Right lobe of liver (tissue), 6 donors: ENCODE measurements at regions not wholly inside any gene's neighbourhood (a gene's known extent, or its start where the extent isn't known, plus 50 kb on each side); places are given as distances from the start of the nearest gene placed in this dataset.

Experiments
- ATAC-seq, 4 donors: fragments of 200-7000 bp; cut with Tn5 transposase; one replicate each; pipeline ENCODE4 v1.9.1; 2020; ENCODE audit warnings: mild to moderate bottlenecking in 4 of 4, moderate library complexity in 4 of 4
- DNase-seq, 3 donors: peaks; one replicate each; pipeline ENCODE4 v3.0.0-alpha.2; 2020
- H3K27ac ChIP-seq, 3 donors: fragments of 200-600 bp; one replicate each; pipeline ENCODE4 v1.8.0; 2022
- H3K27me3 ChIP-seq, 2 donors: fragments of 200-600 bp; one replicate each; pipeline ENCODE4 v1.8.0; 2022
- H3K36me3 ChIP-seq, 4 donors: fragments of 200-600 bp; sonication (generic) in 1 of 4; one replicate each; pipeline versions ENCODE4 v1.5.1 to v1.8.0; 2017 to 2022; ENCODE audit warnings: control low read depth in 1 of 4
- H3K4me1 ChIP-seq, 4 donors: fragments of 200-600 bp; sonication (generic) in 1 of 4; one replicate each; pipeline versions ENCODE4 v1.5.1 to v1.8.0; 2017 to 2022; ENCODE audit warnings: control low read depth in 1 of 4
- H3K4me3 ChIP-seq, 3 donors: fragments of 200-600 bp; one replicate each; pipeline ENCODE4 v1.8.0; 2022
- H3K9me3 ChIP-seq, 4 donors: fragments of 200-600 bp; sonication (generic) in 1 of 4; one replicate each; pipeline versions ENCODE4 v1.5.1 to v1.8.0; 2017 to 2022; ENCODE audit warnings: control low read depth in 1 of 4
- POLR2A ChIP-seq: fragments of 450-650 bp; IDR thresholded peaks from one replicate; pipeline ENCODE4 v1.6.1; 2017; ENCODE audit warnings: antibody characterized with exemption, mild to moderate bottlenecking
- WGBS: methylation state at CpG from one replicate; pipeline ENCODE4 v1.1.6; 2018; ENCODE audit warnings: low coverage, low lambda C conversion rate; ENCODE audit not compliant: insufficient coverage; ENCODE audit errors: missing lambda C conversion rate; 5-methylcytosine and 5-hydroxymethylcytosine counted together
- intact Hi-C, 2 donors: fragments of 100-400 bp; cut with DNase I; formaldehyde crosslinking; loops; one replicate each; pipeline versions ENCODE4 v1.11.2 to v1.14.1; 2022
- TF ChIP-seq, protein P1 (sequence below), 4 donors: fragments of 200-600 bp in 3 of 4; fragments of 450-650 bp in 1 of 4; IDR thresholded peaks; one replicate each; pipeline versions ENCODE4 v1.5.1 to v1.8.0; 2016 to 2022; ENCODE audit warnings: antibody characterized with exemption in 4 of 4, mild to moderate bottlenecking in 2 of 4
- donor health status: DM: no; HTN: yes; CAD: no.
- donor health status: DM: no; HTN: no; CAD: no.
- donor health status: DM: no; HTN: no; CAD: no.
- donor health status: DM: no; HTN: yes; CAD: no.
- donor health status: DM: no; HTN: yes; CAD: no.

DNA sequence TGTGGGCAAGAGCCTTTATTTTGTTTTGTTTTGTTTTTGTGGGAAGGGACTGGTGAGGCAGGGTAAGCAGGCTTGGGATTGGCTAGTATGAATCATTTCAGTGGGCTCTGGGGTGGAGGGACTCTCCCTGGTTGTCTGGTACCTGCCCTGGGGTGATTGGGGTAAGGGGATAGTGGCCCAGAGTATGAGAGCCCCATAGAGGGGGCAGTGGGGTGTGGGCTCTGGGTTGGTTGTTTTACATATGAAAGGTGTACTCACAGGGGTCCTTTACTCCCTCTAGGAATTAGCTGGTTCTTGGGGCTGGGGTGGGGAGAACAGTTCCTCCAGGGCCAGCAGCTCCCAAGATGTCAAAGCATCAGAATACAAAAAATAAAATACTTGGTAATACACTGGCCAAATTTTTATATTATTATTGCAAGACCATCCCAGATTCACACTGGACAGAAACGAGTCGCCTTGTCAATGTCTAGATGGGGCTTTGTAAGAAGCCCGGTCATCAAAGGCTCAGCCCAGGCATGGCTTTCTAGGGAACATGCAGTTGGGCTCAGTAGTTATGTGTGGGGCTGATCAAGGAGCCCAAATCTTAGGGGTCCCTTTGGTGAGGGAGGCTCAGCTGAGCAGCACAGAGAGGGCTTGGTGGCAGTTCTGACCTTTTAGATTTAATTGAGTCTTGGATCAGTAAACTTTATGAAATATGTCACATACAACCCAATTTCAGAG lies 190.5 kb downstream of the NXNL2 start:
- TF ChIP-seq, protein P1, sequence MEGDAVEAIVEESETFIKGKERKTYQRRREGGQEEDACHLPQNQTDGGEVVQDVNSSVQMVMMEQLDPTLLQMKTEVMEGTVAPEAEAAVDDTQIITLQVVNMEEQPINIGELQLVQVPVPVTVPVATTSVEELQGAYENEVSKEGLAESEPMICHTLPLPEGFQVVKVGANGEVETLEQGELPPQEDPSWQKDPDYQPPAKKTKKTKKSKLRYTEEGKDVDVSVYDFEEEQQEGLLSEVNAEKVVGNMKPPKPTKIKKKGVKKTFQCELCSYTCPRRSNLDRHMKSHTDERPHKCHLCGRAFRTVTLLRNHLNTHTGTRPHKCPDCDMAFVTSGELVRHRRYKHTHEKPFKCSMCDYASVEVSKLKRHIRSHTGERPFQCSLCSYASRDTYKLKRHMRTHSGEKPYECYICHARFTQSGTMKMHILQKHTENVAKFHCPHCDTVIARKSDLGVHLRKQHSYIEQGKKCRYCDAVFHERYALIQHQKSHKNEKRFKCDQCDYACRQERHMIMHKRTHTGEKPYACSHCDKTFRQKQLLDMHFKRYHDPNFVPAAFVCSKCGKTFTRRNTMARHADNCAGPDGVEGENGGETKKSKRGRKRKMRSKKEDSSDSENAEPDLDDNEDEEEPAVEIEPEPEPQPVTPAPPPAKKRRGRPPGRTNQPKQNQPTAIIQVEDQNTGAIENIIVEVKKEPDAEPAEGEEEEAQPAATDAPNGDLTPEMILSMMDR (IDR thresholded peaks at IDR 0.05) = no peak
- TF ChIP-seq POLR2A = no peak
- no peak for ATAC-seq
- 75% methylated on average over 3 of the region's 3 CpGs for WGBS

DNA sequence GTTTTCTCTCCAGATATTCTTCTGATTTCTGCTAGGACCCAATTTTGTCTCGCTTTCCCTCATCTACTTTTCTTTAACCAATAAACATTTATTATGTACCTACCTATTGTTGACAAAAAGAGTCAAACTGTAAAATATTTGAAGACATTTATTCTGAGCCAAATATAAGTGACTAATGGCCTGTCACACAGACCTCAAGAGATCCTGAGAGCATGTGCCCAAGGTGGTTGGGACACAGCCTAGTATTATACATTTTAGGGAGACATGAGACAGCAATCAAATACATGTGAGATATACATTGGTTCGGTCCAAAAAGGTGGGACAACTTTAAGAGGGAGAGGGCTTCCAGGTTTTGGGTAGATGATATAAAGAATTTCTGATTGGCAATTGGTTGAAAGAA lies 191.8 kb downstream of the NXNL2 start:
- Histone ChIP-seq H3K9me3 (no peaks in the 10 kb centered on the region), H3K4me3 (no peak overlapping the region), H3K27ac (no peak overlapping the region), H3K4me1 (no peaks in the 10 kb centered on the region), H3K27me3 (no peaks in the 10 kb centered on the region), H3K36me3 (no peaks in the 10 kb centered on the region)
- no peak for TF ChIP-seq POLR2A
- TF ChIP-seq, protein P1 (IDR thresholded peaks at IDR 0.05) = no peak
- WGBS = 86% methylated on average over 2 of the region's 2 CpGs
- DNase-seq = no peak
- no peak for ATAC-seq
- intact Hi-C loops = no loop called here

More for the DNA sequence above, 190.5 kb downstream of the NXNL2 start:
- intact Hi-C loops = no loop called here
- no peak for DNase-seq
- Histone ChIP-seq H3K36me3 (no peaks in the 10 kb centered on the region), H3K4me3 (no peak overlapping the region), H3K27me3 (no peaks in the 10 kb centered on the region), H3K27ac (no peak overlapping the region), H3K4me1 (no peaks in the 10 kb centered on the region), H3K9me3 (no peaks in the 10 kb centered on the region)

DNA sequence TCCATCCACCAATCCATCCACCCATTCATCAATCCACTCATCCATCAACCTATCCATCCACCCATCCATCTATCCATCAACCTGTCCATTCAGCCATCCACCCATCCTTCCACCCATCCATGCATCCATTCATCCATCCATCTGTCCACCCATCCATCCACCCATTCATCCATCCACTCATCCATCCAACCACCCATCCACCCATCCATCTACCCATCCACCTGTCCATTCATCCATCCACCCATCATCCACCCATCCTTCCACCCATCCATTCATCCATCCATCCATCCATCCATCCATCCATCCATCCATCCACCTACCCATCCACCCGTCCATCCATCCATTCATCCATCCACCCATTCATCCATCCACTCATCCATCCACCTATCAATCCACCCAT lies 195.8 kb downstream of the NXNL2 start:
- no peak overlapping the region for H3K27ac ChIP-seq
- H3K27me3 ChIP-seq = no peaks in the 10 kb centered on the region
- WGBS = 36% methylated on average over 1 of the region's 1 CpG
- no peak overlapping the region for H3K4me3 ChIP-seq
- ATAC-seq (no peak), DNase-seq (no peak)
- no peaks in the 10 kb centered on the region for H3K9me3 ChIP-seq
- H3K4me1 ChIP-seq = no peaks in the 10 kb centered on the region
- no peak for TF ChIP-seq POLR2A
- TF ChIP-seq, protein P1 (IDR thresholded peaks at IDR 0.05) = no peak
- H3K36me3 ChIP-seq = no peaks in the 10 kb centered on the region
- intact Hi-C loops = no loop called here

DNA sequence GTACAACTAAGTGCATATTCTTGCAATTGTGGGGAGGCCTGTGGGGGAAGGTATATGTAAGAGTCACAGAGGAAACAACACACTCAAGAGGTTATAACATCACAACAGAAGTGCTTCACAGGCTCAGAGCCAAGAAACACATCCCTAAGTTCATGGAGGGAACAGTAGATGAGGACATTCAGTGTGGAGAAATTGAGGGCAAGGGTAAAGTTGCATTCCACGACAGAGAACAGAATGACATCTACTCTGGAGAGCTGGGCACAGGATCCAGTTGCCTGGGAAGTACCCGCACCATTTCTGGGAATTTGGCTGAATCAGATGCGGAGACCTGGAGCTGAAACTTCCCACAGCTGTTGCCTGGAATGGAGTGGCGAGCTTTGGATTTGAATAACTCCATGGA lies 197.2 kb downstream of the NXNL2 start:
- Histone ChIP-seq H3K27ac (peak overlapping the region in 1 of 3 donors; percentile 24), H3K36me3 (no peaks in the 10 kb centered on the region), H3K9me3 (no peaks in the 10 kb centered on the region), H3K4me1 (no peaks in the 10 kb centered on the region), H3K27me3 (no peaks in the 10 kb centered on the region), H3K4me3 (no peak overlapping the region)
- 45% methylated on average over 3 of the region's 4 CpGs for WGBS
- DNase-seq = no peak
- peak in 3 of 4 donors; percentile 29 to 82 (median 80) for ATAC-seq
- no peak for TF ChIP-seq POLR2A
- TF ChIP-seq, protein P1 (IDR thresholded peaks at IDR 0.05) = no peak
- intact Hi-C loops = no loop called here
